Smooth muscle cell (in vitro differentiated cells): ENCODE measurements at regions not wholly inside any gene's neighbourhood (a gene's known extent, or its start where the extent isn't known, plus 50 kb on each side); places are given as distances from the start of the nearest gene placed in this dataset.

Experiments
- DNase-seq: peaks from one replicate; lab custom pipeline; 2025; ENCODE audit not compliant: unreplicated experiment; lab: John Stamatoyannopoulos, UW
- H2AFZ ChIP-seq: fragments of 200-600 bp; sonication (generic); 2 replicates; pipeline ENCODE4 v1.6.0; 2016; ENCODE audit warnings: antibody characterized with exemption, low read depth, mild to moderate bottlenecking
- H3F3A ChIP-seq: fragments of 200-600 bp; sonication (generic); 2 replicates; pipeline ENCODE4 v1.6.0; 2017; ENCODE audit warnings: antibody characterized with exemption, low read depth
- H3K27ac ChIP-seq: fragments of 200-600 bp; sonication (generic); 2 replicates; pipeline ENCODE4 v1.5.1; 2016; ENCODE audit warnings: low read depth, mild to moderate bottlenecking
- H3K27me3 ChIP-seq: fragments of 200-600 bp; sonication (generic); 2 replicates; pipeline ENCODE4 v1.6.1; 2016; ENCODE audit warnings: low read depth, mild to moderate bottlenecking
- H3K36me3 ChIP-seq: fragments of 200-600 bp; sonication (generic); 2 replicates; pipeline ENCODE4 v1.5.1; 2016; ENCODE audit warnings: low read depth
- H3K4me1 ChIP-seq: fragments of 200-600 bp; sonication (generic); 2 replicates; pipeline ENCODE4 v1.5.1; 2016; ENCODE audit warnings: low read depth
- H3K4me2 ChIP-seq: fragments of 200-600 bp; sonication (generic); 2 replicates; pipeline ENCODE4 v1.6.0; 2016; ENCODE audit warnings: mild to moderate bottlenecking
- H3K4me3 ChIP-seq: fragments of 200-600 bp; sonication (generic); 2 replicates; pipeline ENCODE4 v1.5.1; 2016; ENCODE audit warnings: mild to moderate bottlenecking
- H3K79me2 ChIP-seq: fragments of 200-600 bp; sonication (generic); 2 replicates; pipeline ENCODE4 v1.6.0; 2016; ENCODE audit warnings: low read depth, mild to moderate bottlenecking
- H3K9ac ChIP-seq: fragments of 200-600 bp; sonication (generic); 2 replicates; pipeline ENCODE4 v1.6.0; 2016; ENCODE audit warnings: low read depth
- H3K9me3 ChIP-seq: fragments of 200-600 bp; sonication (generic); replicated peaks from 2 replicates; pipeline ENCODE4 v1.5.1; 2016; ENCODE audit warnings: low read depth
- H4K20me1 ChIP-seq: fragments of 200-600 bp; sonication (generic); 2 replicates; pipeline ENCODE4 v1.6.0; 2016; ENCODE audit warnings: low read depth
- CTCF ChIP-seq: fragments of 200-600 bp; sonication (generic); IDR thresholded peaks from 2 replicates; pipeline ENCODE4 v1.5.1; 2017; ENCODE audit warnings: borderline replicate concordance, mild to moderate bottlenecking, antibody characterized with exemption; ENCODE audit not compliant: insufficient read depth, poor library complexity, severe bottlenecking
- WGBS: methylation state at CpG from one replicate; pipeline ENCODE4 v1.1.7; 2016; ENCODE audit warnings: low lambda C conversion rate; 5-methylcytosine and 5-hydroxymethylcytosine counted together

GRCh38 chr14:51511265-51511664 is 140.4 kb upstream of the FRMD6 start:
- DNase-seq = no peak
- Histone ChIP-seq H3K36me3 (no peaks in the 10 kb centered on the region), H3K27me3 (no peaks in the 10 kb centered on the region), H3K27ac (no peak overlapping the region), H3K4me2 (no peak overlapping the region), H3F3A (no peaks in the 10 kb centered on the region), H4K20me1 (no peaks in the 10 kb centered on the region), H3K4me3 (no peak overlapping the region), H3K79me2 (no peaks in the 10 kb centered on the region), H3K4me1 (peaks cover 15% of the 10 kb centered on the region), H3K9ac (no peak overlapping the region), H2AFZ (no peak overlapping the region), H3K9me3 (no peaks in the 10 kb centered on the region)
- TF ChIP-seq CTCF = no peak

- Histone ChIP-seq H3K79me2 (no peaks in the 10 kb centered on the region), H3K27me3 (no peaks in the 10 kb centered on the region), H3K9ac (no peak overlapping the region), H3K36me3 (no peaks in the 10 kb centered on the region), H3K27ac (no peak overlapping the region), H4K20me1 (no peaks in the 10 kb centered on the region), H3K4me1 (peaks cover 15% of the 10 kb centered on the region), H3F3A (no peaks in the 10 kb centered on the region), H3K9me3 (no peaks in the 10 kb centered on the region), H2AFZ (no peak overlapping the region), H3K4me2 (no peak overlapping the region), H3K4me3 (no peak overlapping the region)
- DNase-seq = no peak
- 40% methylated on average over 2 of the region's 2 CpGs for WGBS
- no peak for TF ChIP-seq CTCF
Observed at GRCh38 chr14:51512316-51512715, 139.4 kb upstream of the FRMD6 start.

GRCh38 chr14:51513281-51513680 is 138.4 kb upstream of the FRMD6 start:
- H3K9me3 ChIP-seq = no peaks in the 10 kb centered on the region
- no peak overlapping the region for H3K4me3 ChIP-seq
- H3K4me2 ChIP-seq = no peak overlapping the region
- H3F3A ChIP-seq = no peaks in the 10 kb centered on the region
- 69% methylated on average over 3 of the region's 3 CpGs for WGBS
- no peaks in the 10 kb centered on the region for H4K20me1 ChIP-seq
- H3K4me1 ChIP-seq = peaks cover 5% of the 10 kb centered on the region
- no peaks in the 10 kb centered on the region for H3K36me3 ChIP-seq
- H2AFZ ChIP-seq = no peak overlapping the region
- no peak for DNase-seq
- no peaks in the 10 kb centered on the region for H3K79me2 ChIP-seq
- no peak overlapping the region for H3K27ac ChIP-seq
- H3K27me3 ChIP-seq = no peaks in the 10 kb centered on the region
- TF ChIP-seq CTCF = no peak
- no peak overlapping the region for H3K9ac ChIP-seq

GRCh38 chr14:51513933-51514332 is 137.8 kb upstream of the FRMD6 start:
- Histone ChIP-seq H4K20me1 (no peaks in the 10 kb centered on the region), H3K9ac (no peak overlapping the region), H2AFZ (no peak overlapping the region), H3K9me3 (no peaks in the 10 kb centered on the region), H3K79me2 (no peaks in the 10 kb centered on the region), H3K27me3 (no peaks in the 10 kb centered on the region), H3K27ac (no peak overlapping the region), H3K4me1 (no peaks in the 10 kb centered on the region), H3F3A (no peaks in the 10 kb centered on the region), H3K4me3 (no peak overlapping the region), H3K36me3 (no peaks in the 10 kb centered on the region), H3K4me2 (no peak overlapping the region)
- TF ChIP-seq CTCF = no peak
- DNase-seq = no peak
- 84% methylated on average over 2 of the region's 2 CpGs for WGBS
